ENCODE measurements at regions not wholly inside any gene's neighbourhood (a gene's known extent, or its start where the extent isn't known, plus 50 kb on each side); places are given as distances from the start of the nearest gene placed in this dataset.

GRCh38 chr1:214859647-214860046, 222.9 kb upstream of the KCNK2 start:
- Histone ChIP-seq H3K9me3 (ENCODE audit: insufficient read depth, low read depth, low read length) (no peaks in the 10 kb centered on the region), H3F3A (ENCODE audit: low read depth) (no peaks in the 10 kb centered on the region), H3K4me2 (ENCODE audit: low read depth, low read length, poor library complexity, severe bottlenecking) (no peak overlapping the region), H3K36me3 (ENCODE audit: insufficient read depth, low read length) (no peaks in the 10 kb centered on the region), H4K20me1 (ENCODE audit: insufficient read depth, low read length, poor library complexity, severe bottlenecking) (no peaks in the 10 kb centered on the region), H3K4me1 (ENCODE audit: insufficient read depth, low read length, poor library complexity, severe bottlenecking) (no peaks in the 10 kb centered on the region), H3K27me3 (ENCODE audit: insufficient read depth, low read length, poor library complexity, severe bottlenecking) (no peaks in the 10 kb centered on the region), H3K4me3 (ENCODE audit: low read length, poor library complexity, severe bottlenecking) (no peak overlapping the region), H3K9ac (ENCODE audit: low read depth, low read length, poor library complexity, severe bottlenecking) (no peak overlapping the region), H2AFZ (ENCODE audit: low read length) (no peak overlapping the region), H3K9me2 (replicated peaks; ENCODE audit: low read depth, low read length) (no peaks in the 10 kb centered on the region), H3K79me2 (ENCODE audit: insufficient read depth, low read length) (no peaks in the 10 kb centered on the region)
- no peak for TF ChIP-seq EZH2phosphoT487 (IDR thresholded peaks at IDR 0.05; ENCODE audit: borderline replicate concordance)
- TF ChIP-seq CTCF (conservative IDR thresholded peaks at IDR 0.05; ENCODE audit: low read length), result no peak

GRCh38 chr1:214861615-214862014, 220.9 kb upstream of the KCNK2 start:
- H3F3A ChIP-seq (ENCODE audit: low read depth), result no peaks in the 10 kb centered on the region
- no peaks in the 10 kb centered on the region for H3K36me3 ChIP-seq (ENCODE audit: insufficient read depth, low read length)
- TF ChIP-seq CTCF (conservative IDR thresholded peaks at IDR 0.05; ENCODE audit: low read length) (no peak), EZH2phosphoT487 (IDR thresholded peaks at IDR 0.05; ENCODE audit: borderline replicate concordance) (no peak)
- H3K4me3 ChIP-seq (ENCODE audit: low read length, poor library complexity, severe bottlenecking), result no peak overlapping the region
- no peaks in the 10 kb centered on the region for H3K4me1 ChIP-seq (ENCODE audit: insufficient read depth, low read length, poor library complexity, severe bottlenecking)
- H3K4me2 ChIP-seq (ENCODE audit: low read depth, low read length, poor library complexity, severe bottlenecking), result no peak overlapping the region
- H3K79me2 ChIP-seq (ENCODE audit: insufficient read depth, low read length), result no peaks in the 10 kb centered on the region
- H3K9me3 ChIP-seq (ENCODE audit: insufficient read depth, low read depth, low read length), result no peaks in the 10 kb centered on the region
- no peaks in the 10 kb centered on the region for H3K27me3 ChIP-seq (ENCODE audit: insufficient read depth, low read length, poor library complexity, severe bottlenecking)
- H2AFZ ChIP-seq (ENCODE audit: low read length), result no peak overlapping the region
- H3K9me2 ChIP-seq (replicated peaks; ENCODE audit: low read depth, low read length), result no peaks in the 10 kb centered on the region
- no peak overlapping the region for H3K9ac ChIP-seq (ENCODE audit: low read depth, low read length, poor library complexity, severe bottlenecking)
- no peaks in the 10 kb centered on the region for H4K20me1 ChIP-seq (ENCODE audit: insufficient read depth, low read length, poor library complexity, severe bottlenecking)

- Histone ChIP-seq H2AFZ (ENCODE audit: low read length) (no peak overlapping the region), H3K4me3 (ENCODE audit: low read length, poor library complexity, severe bottlenecking) (no peak overlapping the region), H4K20me1 (ENCODE audit: insufficient read depth, low read length, poor library complexity, severe bottlenecking) (no peaks in the 10 kb centered on the region), H3K27me3 (ENCODE audit: insufficient read depth, low read length, poor library complexity, severe bottlenecking) (no peaks in the 10 kb centered on the region), H3K36me3 (ENCODE audit: insufficient read depth, low read length) (no peaks in the 10 kb centered on the region), H3K79me2 (ENCODE audit: insufficient read depth, low read length) (no peaks in the 10 kb centered on the region), H3K4me2 (ENCODE audit: low read depth, low read length, poor library complexity, severe bottlenecking) (no peak overlapping the region), H3K4me1 (ENCODE audit: insufficient read depth, low read length, poor library complexity, severe bottlenecking) (no peaks in the 10 kb centered on the region), H3F3A (ENCODE audit: low read depth) (no peaks in the 10 kb centered on the region), H3K9me2 (replicated peaks; ENCODE audit: low read depth, low read length) (no peaks in the 10 kb centered on the region), H3K9ac (ENCODE audit: low read depth, low read length, poor library complexity, severe bottlenecking) (no peak overlapping the region), H3K9me3 (ENCODE audit: insufficient read depth, low read depth, low read length) (no peaks in the 10 kb centered on the region)
- TF ChIP-seq CTCF (conservative IDR thresholded peaks at IDR 0.05; ENCODE audit: low read length) (no peak), EZH2phosphoT487 (IDR thresholded peaks at IDR 0.05; ENCODE audit: borderline replicate concordance) (no peak)
These were observed 220.1 kb upstream of the KCNK2 start for GRCh38 chr1:214862421-214862820.
